ENCODE measurements at regions not wholly inside any gene's neighbourhood (a gene's known extent, or its start where the extent isn't known, plus 50 kb on each side); places are given as distances from the start of the nearest gene placed in this dataset.
"Not testable (repeated sequence)": the region's sequence is repeated elsewhere in the genome, so short reads cannot be mapped to it uniquely, and the experiment has no call there.

- DNase-seq = no peak
Observed at GRCh38 chr7:69436946-69437345, 161.3 kb upstream of the AUTS2 start.

- no peak for DNase-seq
Observed at GRCh38 chr7:69438584-69439412, 159.5 kb upstream of the AUTS2 start.

GRCh38 chr7:69439636-69440325 is 158.5 kb upstream of the AUTS2 start:
- DNase-seq = no peak

GRCh38 chr7:69440976-69441375 is 157.3 kb upstream of the AUTS2 start:
- DNase-seq = no peak

- DNase-seq = no peak
Observed at GRCh38 chr7:69443136-69443535, 155.1 kb upstream of the AUTS2 start.

GRCh38 chr7:69445541-69445940 is 152.7 kb upstream of the AUTS2 start:
- DNase-seq = no peak

GRCh38 chr7:69446213-69446612 is 152.1 kb upstream of the AUTS2 start:
- DNase-seq = not testable (repeated sequence)

- no peak for DNase-seq
Observed at GRCh38 chr7:69448071-69448470, 150.2 kb upstream of the AUTS2 start.

- DNase-seq = no peak
Observed at GRCh38 chr7:69450456-69450855, 147.8 kb upstream of the AUTS2 start.

- no peak for DNase-seq
Observed at GRCh38 chr7:69451715-69452114, 146.6 kb upstream of the AUTS2 start.

- no peak for DNase-seq
Observed at GRCh38 chr7:69452797-69453196, 145.5 kb upstream of the AUTS2 start.

- DNase-seq = no peak
Observed at GRCh38 chr7:69457595-69458504, 140.4 kb upstream of the AUTS2 start.

- no peak for DNase-seq
Observed at GRCh38 chr7:69464035-69464434, 134.2 kb upstream of the AUTS2 start.

- DNase-seq = no peak
Observed at GRCh38 chr7:69465262-69465661, 133.0 kb upstream of the AUTS2 start.

- DNase-seq = no peak
Observed at GRCh38 chr7:69467826-69468225, 130.4 kb upstream of the AUTS2 start.

GRCh38 chr7:69476416-69476815 is 121.9 kb upstream of the AUTS2 start:
- DNase-seq = no peak

GRCh38 chr7:69482676-69483075 is 115.6 kb upstream of the AUTS2 start:
- DNase-seq = no peak

- no peak for DNase-seq
Observed at GRCh38 chr7:69489533-69489932, 108.7 kb upstream of the AUTS2 start.

- no peak for DNase-seq
Observed at GRCh38 chr7:69498671-69499070, 99.6 kb upstream of the AUTS2 start.

GRCh38 chr7:69502358-69502757 is 95.9 kb upstream of the AUTS2 start:
- DNase-seq = no peak

- DNase-seq = no peak
Observed at GRCh38 chr7:69504733-69505420, 93.4 kb upstream of the AUTS2 start.

- DNase-seq = no peak
Observed at GRCh38 chr7:69508736-69509135, 89.5 kb upstream of the AUTS2 start.

- no peak for DNase-seq
Observed at GRCh38 chr7:69510114-69510513, 88.2 kb upstream of the AUTS2 start.
